Heart left ventricle (tissue), 13 donors: ENCODE measurements at regions not wholly inside any gene's neighbourhood (a gene's known extent, or its start where the extent isn't known, plus 50 kb on each side); places are given as distances from the start of the nearest gene placed in this dataset.

Experiments
- CTCF ChIP-seq, 12 donors: fragments of 200-600 bp; sonication (generic) in 4 of 12; IDR thresholded peaks; one replicate each; pipeline versions ENCODE4 v1.5.0 to v1.8.0; 2018 to 2022; ENCODE audit warnings: antibody characterized with exemption in 12 of 12, mild to moderate bottlenecking in 5 of 12
- POLR2A ChIP-seq, 2 donors: fragments of 450-650 bp; IDR thresholded peaks; one replicate each; pipeline ENCODE4 v1.6.1; 2017; ENCODE audit warnings: antibody characterized with exemption in 2 of 2, mild to moderate bottlenecking in 2 of 2, moderate library complexity in 2 of 2
- donor health status: ischemic (EF 13 %, LVEDD 7.1; RV severe dilation, severe dysfunction).
- donor health status: DM: no; HTN: yes; CAD: no.
- donor health status: DM: no; HTN: no; CAD: no.
- donor health status: ischemic (EF 25% LVEDD 6.9; RV normal size, moderate dysfunction).
- donor health status: ischemic (EF 25% LVEDD 5.7; RV mildly dilated, moderate dysfunction).
- donor health status: ischemic (EF 35%, LVEDD 5.7; RV mildly dilated, moderate dysfunction).
- donor health status: nonischemic (EF 11% LVEDD 7.7; RV severe dilation, severe dysfunction).
- donor health status: DM: yes; HTN: yes; CAD: no.
- donor health status: PGD.
- donor health status: ischemic (EF 29% LVEDD 5.4; RV normal size, mild dysfunction).
- donor health status: nonischemic (EF 23%, LVEDD 6.1; RV moderate dilation, normal function).

DNA sequence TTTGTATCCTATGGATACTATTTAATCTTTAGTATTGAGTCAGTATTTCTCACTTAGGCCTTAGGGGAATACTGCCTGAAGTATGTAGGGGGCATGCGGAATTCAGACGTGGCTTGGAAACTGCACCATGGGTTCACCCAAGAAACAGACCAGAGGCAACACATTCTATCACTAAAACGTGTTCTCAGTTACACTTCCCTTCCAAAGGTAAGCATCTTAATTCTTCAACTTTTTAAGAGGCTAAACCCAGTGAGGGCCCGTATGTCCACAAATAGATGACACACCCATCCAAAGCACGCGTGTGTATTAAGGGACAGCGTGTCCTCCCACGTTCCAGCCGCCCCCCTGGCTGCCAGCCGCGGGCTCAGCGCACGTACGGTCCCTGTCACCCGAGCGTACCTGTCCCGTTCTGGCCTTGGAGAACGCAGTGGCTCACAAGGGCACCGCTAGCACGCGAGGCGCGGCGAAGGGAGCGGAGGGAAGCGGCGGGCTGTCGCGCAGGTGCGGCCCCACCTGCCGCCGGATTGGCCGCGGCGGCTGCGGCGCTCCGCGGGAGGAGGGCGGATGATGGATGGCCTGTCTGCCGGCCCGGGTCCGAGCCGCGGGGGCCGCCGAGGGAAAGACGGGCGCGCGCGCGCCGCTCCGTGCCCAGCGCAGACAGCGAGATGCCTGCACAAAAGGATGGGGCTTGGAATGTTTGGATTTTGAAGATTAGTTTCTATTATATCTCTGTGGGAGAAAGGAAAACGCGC, 1003.9 kb upstream of the NR2F2 start:
- TF ChIP-seq CTCF (IDR thresholded peaks at IDR 0.05) (no peak), POLR2A (IDR thresholded peaks at IDR 0.05) (no peak)
